Activated naive CD4-positive, alpha-beta T cell treated with anti-CD3 and anti-CD28 coated beads for 36 hours (primary cell): ENCODE measurements at regions not wholly inside any gene's neighbourhood (a gene's known extent, or its start where the extent isn't known, plus 50 kb on each side); places are given as distances from the start of the nearest gene placed in this dataset.
"Not testable (repeated sequence)": the region's sequence is repeated elsewhere in the genome, so short reads cannot be mapped to it uniquely, and the experiment has no call there.

Source experiments
- CTCF ChIA-PET: fragments of 350-600 bp; sonication (Branson Sonifier 250); formaldehyde crosslinking; loops from one replicate; lab custom pipeline; 2021; ENCODE audit warnings: antibody characterized with exemption; lab: Charles Lee
- DNase-seq: peaks from one replicate; pipeline ENCODE4 v3.0.0-alpha.2; 2020
- H3K27ac Mint-ChIP-seq: one replicate; pipeline ENCODE4 v1.8.0; 2021; ENCODE audit warnings: mild to moderate bottlenecking, mixed read lengths
- H3K27me3 Mint-ChIP-seq: one replicate; pipeline ENCODE4 v1.8.0; 2021; ENCODE audit warnings: low read depth, mixed read lengths
- H3K36me3 Mint-ChIP-seq: one replicate; pipeline ENCODE4 v1.8.0; 2021; ENCODE audit warnings: low read depth, mixed read lengths
- H3K4me1 Mint-ChIP-seq: one replicate; pipeline ENCODE4 v1.8.0; 2021; ENCODE audit warnings: low read depth, mixed read lengths
- H3K4me3 Mint-ChIP-seq: one replicate; pipeline ENCODE4 v1.8.0; 2021; ENCODE audit warnings: mild to moderate bottlenecking, moderate library complexity, mixed read lengths
- H3K9me3 Mint-ChIP-seq: one replicate; pipeline ENCODE4 v1.8.0; 2021; ENCODE audit warnings: mixed read lengths
- intact Hi-C: fragments of 100-400 bp; cut with micrococcal nuclease; formaldehyde crosslinking; loops from one replicate; pipeline ENCODE4 v1.15.1; 2023

GRCh38 chr4:60443796-60444195 lies 756.3 kb upstream of the ADGRL3 start:
- Mint-ChIP-seq H3K36me3 (no peaks in the 10 kb centered on the region), H3K27me3 (no peaks in the 10 kb centered on the region), H3K9me3 (peaks cover 14% of the 10 kb centered on the region), H3K4me1 (no peaks in the 10 kb centered on the region), H3K4me3 (no peak overlapping the region), H3K27ac (no peak overlapping the region)
- no peak for DNase-seq
- intact Hi-C loops: no loop called here
- CTCF ChIA-PET: no interaction called here

GRCh38 chr4:60450054-60450453 lies 750.1 kb upstream of the ADGRL3 start:
- H3K27ac Mint-ChIP-seq: no peak overlapping the region
- H3K9me3 Mint-ChIP-seq: peaks cover 8% of the 10 kb centered on the region
- H3K4me1 Mint-ChIP-seq: no peaks in the 10 kb centered on the region
- CTCF ChIA-PET: no interaction called here
- no peaks in the 10 kb centered on the region for H3K36me3 Mint-ChIP-seq
- intact Hi-C loops: no loop called here
- H3K4me3 Mint-ChIP-seq: no peak overlapping the region
- H3K27me3 Mint-ChIP-seq: no peaks in the 10 kb centered on the region
- no peak for DNase-seq

- CTCF ChIA-PET: no interaction called here
- Mint-ChIP-seq H3K27me3 (no peaks in the 10 kb centered on the region), H3K4me1 (no peaks in the 10 kb centered on the region), H3K4me3 (no peak overlapping the region), H3K27ac (no peak overlapping the region), H3K36me3 (no peaks in the 10 kb centered on the region), H3K9me3 (peaks cover 7% of the 10 kb centered on the region)
- intact Hi-C loops: no loop called here
- DNase-seq: no peak
These were observed 747.9 kb upstream of the ADGRL3 start for GRCh38 chr4:60452266-60452665.

GRCh38 chr4:60455380-60455779 lies 744.7 kb upstream of the ADGRL3 start:
- no peaks in the 10 kb centered on the region for H3K27me3 Mint-ChIP-seq
- intact Hi-C loops: no loop called here

GRCh38 chr4:60461551-60461950 lies 738.6 kb upstream of the ADGRL3 start:
- H3K4me3 Mint-ChIP-seq: no peak overlapping the region
- no peaks in the 10 kb centered on the region for H3K4me1 Mint-ChIP-seq
- no peak for DNase-seq
- intact Hi-C loops: no loop called here
- no peak overlapping the region for H3K27ac Mint-ChIP-seq
- H3K27me3 Mint-ChIP-seq: no peaks in the 10 kb centered on the region
- H3K9me3 Mint-ChIP-seq: peaks cover 24% of the 10 kb centered on the region
- peaks cover 2% of the 10 kb centered on the region for H3K36me3 Mint-ChIP-seq
- CTCF ChIA-PET: no interaction called here

More at GRCh38 chr4:60455380-60455779, 744.7 kb upstream of the ADGRL3 start:
- Mint-ChIP-seq H3K27ac (no peak overlapping the region), H3K9me3 (peaks cover 4% of the 10 kb centered on the region), H3K36me3 (no peaks in the 10 kb centered on the region), H3K4me3 (no peak overlapping the region), H3K4me1 (no peaks in the 10 kb centered on the region)
- CTCF ChIA-PET: no interaction called here
- no peak for DNase-seq

GRCh38 chr4:60463857-60464502 lies 736.1 kb upstream of the ADGRL3 start:
- Mint-ChIP-seq H3K4me1 (no peaks in the 10 kb centered on the region), H3K4me3 (no peak overlapping the region), H3K36me3 (peaks cover 2% of the 10 kb centered on the region), H3K27me3 (no peaks in the 10 kb centered on the region), H3K9me3 (peaks cover 22% of the 10 kb centered on the region), H3K27ac (no peak overlapping the region)
- intact Hi-C loops: no loop called here
- CTCF ChIA-PET: no interaction called here
- no peak for DNase-seq

GRCh38 chr4:60482921-60483351 lies 717.2 kb upstream of the ADGRL3 start:
- no peak for DNase-seq
- Mint-ChIP-seq H3K27ac (no peak overlapping the region), H3K4me1 (no peaks in the 10 kb centered on the region), H3K36me3 (no peaks in the 10 kb centered on the region), H3K4me3 (no peak overlapping the region), H3K9me3 (peaks cover 13% of the 10 kb centered on the region), H3K27me3 (no peaks in the 10 kb centered on the region)
- CTCF ChIA-PET: no interaction called here
- intact Hi-C loops: no loop called here

- intact Hi-C loops: no loop called here
- H3K36me3 Mint-ChIP-seq: no peaks in the 10 kb centered on the region
- no peaks in the 10 kb centered on the region for H3K27me3 Mint-ChIP-seq
- no peak overlapping the region for H3K27ac Mint-ChIP-seq
- no peaks in the 10 kb centered on the region for H3K4me1 Mint-ChIP-seq
- H3K4me3 Mint-ChIP-seq: no peak overlapping the region
- CTCF ChIA-PET: no interaction called here
- DNase-seq: no peak
- H3K9me3 Mint-ChIP-seq: peaks cover 11% of the 10 kb centered on the region
These were observed 714.9 kb upstream of the ADGRL3 start for GRCh38 chr4:60485276-60485675.

GRCh38 chr4:60487118-60487761 lies 712.9 kb upstream of the ADGRL3 start:
- H3K27ac Mint-ChIP-seq, H3K27me3 Mint-ChIP-seq, H3K4me3 Mint-ChIP-seq, H3K36me3 Mint-ChIP-seq, CTCF ChIA-PET, H3K4me1 Mint-ChIP-seq, DNase-seq, intact Hi-C loops: not testable (repeated sequence)
- peaks cover 14% of the 10 kb centered on the region for H3K9me3 Mint-ChIP-seq

- intact Hi-C loops: no loop called here
- H3K36me3 Mint-ChIP-seq: no peaks in the 10 kb centered on the region
- no peaks in the 10 kb centered on the region for H3K4me1 Mint-ChIP-seq
- CTCF ChIA-PET: no interaction called here
- H3K27me3 Mint-ChIP-seq: no peaks in the 10 kb centered on the region
- no peak for DNase-seq
- no peak overlapping the region for H3K27ac Mint-ChIP-seq
- H3K4me3 Mint-ChIP-seq: no peak overlapping the region
- H3K9me3 Mint-ChIP-seq: peaks cover 12% of the 10 kb centered on the region
These were observed 699.3 kb upstream of the ADGRL3 start for GRCh38 chr4:60500810-60501209.

- DNase-seq: no peak
- intact Hi-C loops: no loop called here
- H3K4me3 Mint-ChIP-seq: no peak overlapping the region
- no peaks in the 10 kb centered on the region for H3K4me1 Mint-ChIP-seq
- peaks cover 7% of the 10 kb centered on the region for H3K9me3 Mint-ChIP-seq
- CTCF ChIA-PET: interaction anchor here (0.7 kb wide), 1 partner anchor 401 kb away, joined by 3 read pairs; no protein-coding TSS in a partner anchor
- no peak overlapping the region for H3K27ac Mint-ChIP-seq
- H3K36me3 Mint-ChIP-seq: no peaks in the 10 kb centered on the region
- no peaks in the 10 kb centered on the region for H3K27me3 Mint-ChIP-seq
These were observed 697.4 kb upstream of the ADGRL3 start for GRCh38 chr4:60502733-60503132.

GRCh38 chr4:60506061-60506460 lies 694.1 kb upstream of the ADGRL3 start:
- CTCF ChIA-PET: no interaction called here
- Mint-ChIP-seq H3K36me3 (no peaks in the 10 kb centered on the region), H3K4me3 (no peak overlapping the region), H3K27me3 (no peaks in the 10 kb centered on the region), H3K9me3 (peaks cover 13% of the 10 kb centered on the region), H3K27ac (no peak overlapping the region), H3K4me1 (no peaks in the 10 kb centered on the region)
- intact Hi-C loops: no loop called here
- no peak for DNase-seq

GRCh38 chr4:60522265-60522664 lies 677.9 kb upstream of the ADGRL3 start:
- no peak for DNase-seq
- intact Hi-C loops: no loop called here
- H3K9me3 Mint-ChIP-seq: peaks cover 6% of the 10 kb centered on the region
- H3K27me3 Mint-ChIP-seq: no peaks in the 10 kb centered on the region
- CTCF ChIA-PET: no interaction called here
- no peaks in the 10 kb centered on the region for H3K4me1 Mint-ChIP-seq
- no peaks in the 10 kb centered on the region for H3K36me3 Mint-ChIP-seq
- no peak overlapping the region for H3K4me3 Mint-ChIP-seq
- H3K27ac Mint-ChIP-seq: no peak overlapping the region
